Keratinocyte (primary cell): ENCODE measurements at regions not wholly inside any gene's neighbourhood (a gene's known extent, or its start where the extent isn't known, plus 50 kb on each side); places are given as distances from the start of the nearest gene placed in this dataset.

Source experiments
- DNase-seq: peaks from one replicate; pipeline ENCODE4 v3.0.0-alpha.2; 2011; ENCODE audit warnings: low read depth, missing footprints, low spot score
- FAIRE-seq: peaks from 2 replicates; lab custom pipeline; 2011; peaks lifted over from hg19 to GRCh38; lab: Jason Lieb, UNC
- H2AFZ ChIP-seq: 2 replicates; pipeline ENCODE4 v1.6.0; 2012; ENCODE audit warnings: low read length, control low read depth, inconsistent platforms; ENCODE audit not compliant: control insufficient read depth
- H3K27ac ChIP-seq: 2 replicates; pipeline ENCODE4 v1.5.1; 2011; ENCODE audit warnings: low read length; ENCODE audit not compliant: control insufficient read depth, insufficient read depth
- H3K27me3 ChIP-seq: 3 replicates; pipeline ENCODE4 v1.6.0; 2011; ENCODE audit warnings: low read length; ENCODE audit not compliant: control insufficient read depth, insufficient read depth; ENCODE audit errors: extremely low read depth
- H3K36me3 ChIP-seq, 2 experiments: 2 replicates in 1 of 2; 3 replicates in 1 of 2; pipeline ENCODE4 v1.5.1; 2011; ENCODE audit warnings: low read length in 2 of 2, mild to moderate bottlenecking in 1 of 2; ENCODE audit not compliant: control insufficient read depth in 2 of 2, insufficient read depth in 2 of 2; ENCODE audit errors: extremely low read depth in 1 of 2
- H3K4me1 ChIP-seq: 3 replicates; pipeline ENCODE4 v1.5.1; 2011; ENCODE audit warnings: low read length; ENCODE audit not compliant: control insufficient read depth, insufficient read depth; ENCODE audit errors: extremely low read depth
- H3K4me2 ChIP-seq: 3 replicates; pipeline ENCODE4 v1.6.0; 2011; ENCODE audit warnings: low read depth, low read length; ENCODE audit not compliant: control insufficient read depth, insufficient read depth; ENCODE audit errors: extremely low read depth
- H3K4me3 ChIP-seq, 3 experiments: fragments of 200-600 bp in 1 of 3; sonication (generic) in 1 of 3; 2 replicates in 2 of 3; 3 replicates in 1 of 3; pipeline ENCODE4 v1.5.1; 2011 to 2016; ENCODE audit warnings: low read length in 3 of 3, mild to moderate bottlenecking in 3 of 3, control low read depth in 2 of 3, inconsistent platforms in 1 of 3, low read depth in 1 of 3, mixed read lengths in 1 of 3, mixed run types in 1 of 3, moderate library complexity in 1 of 3; ENCODE audit not compliant: control insufficient read depth in 2 of 3, insufficient read depth in 2 of 3; ENCODE audit errors: extremely low read depth in 1 of 3
- H3K79me2 ChIP-seq: 2 replicates; pipeline ENCODE4 v1.6.0; 2012; ENCODE audit warnings: low read length; ENCODE audit not compliant: control insufficient read depth, insufficient read depth
- H3K9ac ChIP-seq: 3 replicates; pipeline ENCODE4 v1.6.0; 2011; ENCODE audit warnings: low read length; ENCODE audit not compliant: control insufficient read depth, insufficient read depth; ENCODE audit errors: extremely low read depth
- H3K9me1 ChIP-seq: 3 replicates; pipeline ENCODE4 v1.6.0; 2011; ENCODE audit warnings: low read length; ENCODE audit not compliant: control insufficient read depth, insufficient read depth; ENCODE audit errors: extremely low read depth
- H3K9me3 ChIP-seq: 2 replicates; pipeline ENCODE4 v1.5.1; 2012; ENCODE audit warnings: low read depth, low read length; ENCODE audit not compliant: control insufficient read depth
- H4K20me1 ChIP-seq: 3 replicates; pipeline ENCODE4 v1.6.0; 2011; ENCODE audit warnings: low read length; ENCODE audit not compliant: control insufficient read depth, insufficient read depth; ENCODE audit errors: extremely low read depth
- CTCF ChIP-seq, 3 experiments: IDR thresholded peaks in 1 of 3; conservative IDR thresholded peaks in 1 of 3; optimal IDR thresholded peaks in 1 of 3; 2 replicates in 2 of 3; 3 replicates in 1 of 3; pipeline versions ENCODE3 to v1.5.1; 2011; ENCODE audit warnings: low read length in 3 of 3, mild to moderate bottlenecking in 3 of 3, moderate library complexity in 2 of 3, control low read depth in 1 of 3, inconsistent platforms in 1 of 3; ENCODE audit not compliant: insufficient read depth in 2 of 3; ENCODE audit errors: extremely low read depth in 1 of 3
- EZH2 ChIP-seq: IDR thresholded peaks from one replicate; pipeline ENCODE4 v1.6.1; 2012; ENCODE audit warnings: inconsistent platforms, mild to moderate bottlenecking, low read length, moderate library complexity
- dilution Hi-C: fragments of 300-500 bp; cut with MboI; formaldehyde crosslinking; loops from one replicate; pipeline ENCODE4 v1.7.0; 2020; ENCODE audit warnings: low sequenced_read_pairs; ENCODE audit not compliant: extremely low pct_ligation_motif_present

GRCh38 chr13:56720841-56721240 lies 419.9 kb upstream of the PRR20A start:
- Histone ChIP-seq H2AFZ (no peak overlapping the region), H3K9me3 (no peaks in the 10 kb centered on the region), H3K36me3 (no peaks in the 10 kb centered on the region), H3K9me1 (no peaks in the 10 kb centered on the region), H3K27me3 (no peaks in the 10 kb centered on the region), H3K27ac (no peak overlapping the region), H3K4me2 (no peak overlapping the region), H3K9ac (no peak overlapping the region), H3K79me2 (no peaks in the 10 kb centered on the region), H4K20me1 (no peaks in the 10 kb centered on the region), H3K4me1 (no peaks in the 10 kb centered on the region), H3K4me3 (no peak overlapping the region)
- dilution Hi-C loops = no loop called here
- DNase-seq = no peak
- no peak for FAIRE-seq
- TF ChIP-seq EZH2 (no peak), CTCF (optimal IDR thresholded peaks at IDR 0.05 in 1 of 3, IDR thresholded peaks at IDR 0.05 in 1 of 3, conservative IDR thresholded peaks at IDR 0.05 in 1 of 3; ENCODE audit: extremely low read depth in 1 of 3, insufficient read depth in 2 of 3, low read length in 3 of 3) (no peak)

- Histone ChIP-seq H3K27ac (no peak overlapping the region), H3K4me1 (no peaks in the 10 kb centered on the region), H4K20me1 (no peaks in the 10 kb centered on the region), H3K4me3 (no peak overlapping the region), H3K4me2 (no peak overlapping the region), H3K79me2 (no peaks in the 10 kb centered on the region), H3K9me1 (no peaks in the 10 kb centered on the region), H3K9me3 (peaks cover 3% of the 10 kb centered on the region), H3K9ac (no peak overlapping the region), H2AFZ (no peak overlapping the region), H3K36me3 (no peaks in the 10 kb centered on the region), H3K27me3 (no peaks in the 10 kb centered on the region)
- dilution Hi-C loops = no loop called here
- no peak for TF ChIP-seq EZH2
- TF ChIP-seq CTCF (optimal IDR thresholded peaks at IDR 0.05 in 1 of 3, IDR thresholded peaks at IDR 0.05 in 1 of 3, conservative IDR thresholded peaks at IDR 0.05 in 1 of 3; ENCODE audit: extremely low read depth in 1 of 3, insufficient read depth in 2 of 3, low read length in 3 of 3) = no peak
- DNase-seq = no peak
- FAIRE-seq = no peak
Observed at GRCh38 chr13:56735537-56735942, 405.2 kb upstream of the PRR20A start.
